ENCODE measurements at regions not wholly inside any gene's neighbourhood (a gene's known extent, or its start where the extent isn't known, plus 50 kb on each side); places are given as distances from the start of the nearest gene placed in this dataset.
"Not testable (repeated sequence)": the region's sequence is repeated elsewhere in the genome, so short reads cannot be mapped to it uniquely, and the experiment has no call there.

DNA sequence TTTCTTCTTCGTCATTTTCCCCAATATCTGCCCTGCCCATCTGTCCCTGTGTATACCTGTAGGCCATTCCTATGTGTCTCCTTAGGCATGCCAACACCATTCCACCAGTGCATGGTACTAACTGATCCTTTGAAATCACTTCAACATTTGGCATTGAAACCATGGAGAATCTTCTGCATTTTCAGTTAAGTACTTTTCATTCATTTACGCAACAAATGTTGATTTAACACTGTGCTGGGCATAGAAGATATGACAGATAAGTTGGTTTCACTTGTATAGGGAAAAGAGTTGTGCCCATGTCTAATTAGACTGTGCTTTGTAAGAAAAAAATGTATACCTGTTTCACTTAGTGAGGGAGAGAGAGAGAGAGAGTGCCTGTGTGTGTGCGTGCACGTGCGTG lies 77.9 kb upstream of the FLT1 start:
- H3K4me3 ChIP-seq: no peak overlapping the region
- intact Hi-C loops (cut with DNase I): no loop called here
- DNase-seq: no peak
- H3K27me3 ChIP-seq: no peaks in the 10 kb centered on the region
- no peaks in the 10 kb centered on the region for H3K9me3 ChIP-seq
- no peaks in the 10 kb centered on the region for H3K4me1 ChIP-seq (ENCODE audit: insufficient read depth)
- WGBS, 3 donors: 90 to 91% (median 90%) methylated on average over 5 of the region's 5 CpGs
- TF ChIP-seq POLR2A (IDR thresholded peaks at IDR 0.05) (no peak), EP300 (IDR thresholded peaks at IDR 0.05) (no peak)
- TF ChIP-seq, protein P1, sequence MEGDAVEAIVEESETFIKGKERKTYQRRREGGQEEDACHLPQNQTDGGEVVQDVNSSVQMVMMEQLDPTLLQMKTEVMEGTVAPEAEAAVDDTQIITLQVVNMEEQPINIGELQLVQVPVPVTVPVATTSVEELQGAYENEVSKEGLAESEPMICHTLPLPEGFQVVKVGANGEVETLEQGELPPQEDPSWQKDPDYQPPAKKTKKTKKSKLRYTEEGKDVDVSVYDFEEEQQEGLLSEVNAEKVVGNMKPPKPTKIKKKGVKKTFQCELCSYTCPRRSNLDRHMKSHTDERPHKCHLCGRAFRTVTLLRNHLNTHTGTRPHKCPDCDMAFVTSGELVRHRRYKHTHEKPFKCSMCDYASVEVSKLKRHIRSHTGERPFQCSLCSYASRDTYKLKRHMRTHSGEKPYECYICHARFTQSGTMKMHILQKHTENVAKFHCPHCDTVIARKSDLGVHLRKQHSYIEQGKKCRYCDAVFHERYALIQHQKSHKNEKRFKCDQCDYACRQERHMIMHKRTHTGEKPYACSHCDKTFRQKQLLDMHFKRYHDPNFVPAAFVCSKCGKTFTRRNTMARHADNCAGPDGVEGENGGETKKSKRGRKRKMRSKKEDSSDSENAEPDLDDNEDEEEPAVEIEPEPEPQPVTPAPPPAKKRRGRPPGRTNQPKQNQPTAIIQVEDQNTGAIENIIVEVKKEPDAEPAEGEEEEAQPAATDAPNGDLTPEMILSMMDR (IDR thresholded peaks at IDR 0.05): no peak
- no peak overlapping the region for H3K27ac ChIP-seq
- H3K36me3 ChIP-seq: no peaks in the 10 kb centered on the region

- H3K36me3 ChIP-seq; H3K4me3 ChIP-seq; DNase-seq; H3K27me3 ChIP-seq; H3K9me3 ChIP-seq; H3K27ac ChIP-seq; H3K4me1 ChIP-seq (ENCODE audit: insufficient read depth); intact Hi-C loops (cut with DNase I): not testable (repeated sequence)
- WGBS, 3 donors: 87 to 89% (median 87%) methylated on average over 7 of the region's 7 CpGs
Observed at GRCh38 chr13:28570356-28570755, 75.4 kb upstream of the FLT1 start.

GRCh38 chr13:28569886-28570285 lies 75.0 kb upstream of the FLT1 start:
- no peak overlapping the region for H3K27ac ChIP-seq
- no peak overlapping the region for H3K4me3 ChIP-seq
- 64 to 79% (median 72%) methylated on average over 5 of the region's 5 CpGs for WGBS, 3 donors
- no peaks in the 10 kb centered on the region for H3K27me3 ChIP-seq
- TF ChIP-seq POLR2A (IDR thresholded peaks at IDR 0.05): no peak
- no peak for TF ChIP-seq EP300 (IDR thresholded peaks at IDR 0.05)
- TF ChIP-seq, protein P1 (IDR thresholded peaks at IDR 0.05): no peak
- H3K4me1 ChIP-seq (ENCODE audit: insufficient read depth): no peaks in the 10 kb centered on the region
- no peaks in the 10 kb centered on the region for H3K36me3 ChIP-seq
- no peak for DNase-seq
- intact Hi-C loops (cut with DNase I): no loop called here
- H3K9me3 ChIP-seq: no peaks in the 10 kb centered on the region

- Histone ChIP-seq H3K27ac (no peak overlapping the region), H3K36me3 (no peaks in the 10 kb centered on the region), H3K4me3 (no peak overlapping the region), H3K27me3 (no peaks in the 10 kb centered on the region), H3K9me3 (no peaks in the 10 kb centered on the region), H3K4me1 (ENCODE audit: insufficient read depth) (no peaks in the 10 kb centered on the region)
- TF ChIP-seq POLR2A (IDR thresholded peaks at IDR 0.05) (no peak), EP300 (IDR thresholded peaks at IDR 0.05) (no peak)
- TF ChIP-seq, protein P1 (IDR thresholded peaks at IDR 0.05): no peak
- DNase-seq: peak in 2 of 5 donors; percentile 27 to 37
- WGBS, 3 donors: 35 to 41% (median 38%) methylated on average over 3 of the region's 3 CpGs
- intact Hi-C loops (cut with DNase I): no loop called here
Observed at GRCh38 chr13:28568286-28568685, 73.4 kb upstream of the FLT1 start.

DNA sequence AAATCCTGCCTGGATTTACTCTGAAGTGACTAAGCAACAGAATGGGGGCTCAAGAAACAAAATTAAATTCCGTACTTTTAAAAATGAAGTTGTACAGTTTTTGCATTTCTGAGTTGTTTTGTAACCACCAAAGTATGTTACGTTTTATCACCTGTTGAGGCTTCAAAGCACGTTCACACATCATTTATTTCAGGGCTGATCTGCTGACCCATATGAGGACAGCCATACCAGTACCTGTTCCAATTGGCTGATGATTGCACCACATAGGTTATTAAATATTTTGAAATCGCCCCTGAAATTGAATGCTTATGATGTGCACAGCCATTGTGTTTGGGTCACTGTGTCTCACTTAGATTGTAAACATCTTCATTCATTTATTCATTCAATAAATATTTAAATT lies 72.0 kb upstream of the FLT1 start:
- intact Hi-C loops (cut with DNase I): no loop called here
- WGBS, 3 donors: 80 to 90% (median 82%) methylated on average over 4 of the region's 4 CpGs
- H3K36me3 ChIP-seq: no peaks in the 10 kb centered on the region
- H3K9me3 ChIP-seq: no peaks in the 10 kb centered on the region
- no peak for TF ChIP-seq POLR2A (IDR thresholded peaks at IDR 0.05)
- H3K4me1 ChIP-seq (ENCODE audit: insufficient read depth): no peaks in the 10 kb centered on the region
- DNase-seq: no peak
- no peaks in the 10 kb centered on the region for H3K27me3 ChIP-seq
- no peak overlapping the region for H3K4me3 ChIP-seq
- H3K27ac ChIP-seq: no peak overlapping the region

GRCh38 chr13:28566283-28566682 lies 71.4 kb upstream of the FLT1 start:
- TF ChIP-seq POLR2A (IDR thresholded peaks at IDR 0.05) (no peak), EP300 (IDR thresholded peaks at IDR 0.05) (no peak)
- TF ChIP-seq, protein P1 (IDR thresholded peaks at IDR 0.05): no peak
- no peak overlapping the region for H3K4me3 ChIP-seq
- no peaks in the 10 kb centered on the region for H3K9me3 ChIP-seq
- H3K27me3 ChIP-seq: no peaks in the 10 kb centered on the region
- no peak overlapping the region for H3K27ac ChIP-seq
- WGBS, 3 donors: 66 to 84% (median 68%) methylated on average over 3 of the region's 3 CpGs
- H3K36me3 ChIP-seq: no peaks in the 10 kb centered on the region
- intact Hi-C loops (cut with DNase I): no loop called here
- H3K4me1 ChIP-seq (ENCODE audit: insufficient read depth): no peaks in the 10 kb centered on the region
- DNase-seq: no peak
